Spleen (tissue), 11 donors: ENCODE measurements at regions not wholly inside any gene's neighbourhood (a gene's known extent, or its start where the extent isn't known, plus 50 kb on each side); places are given as distances from the start of the nearest gene placed in this dataset.

Experiments
- DNase-seq: peaks from one replicate; pipeline ENCODE4 v3.0.0-alpha.2; 2020
- H3K27ac ChIP-seq, 8 donors: fragments of 200-600 bp; sonication (generic) in 7 of 8; 1 replicate in 4 of 8; 2 replicates in 4 of 8; pipeline versions ENCODE4 v1.5.0 to v1.8.0; 2016 to 2021; ENCODE audit warnings: inconsistent platforms in 4 of 8, mild to moderate bottlenecking in 4 of 8, moderate library complexity in 1 of 8
- H3K27me3 ChIP-seq, 7 donors: fragments of 200-600 bp; sonication (generic) in 6 of 7; replicated peaks in 1 of 7; 1 replicate in 4 of 7; 2 replicates in 3 of 7; pipeline versions ENCODE4 v1.5.0 to v1.8.0; 2016 to 2021; ENCODE audit warnings: inconsistent platforms in 3 of 7, mild to moderate bottlenecking in 1 of 7
- H3K36me3 ChIP-seq, 6 donors: fragments of 200-600 bp; sonication (generic) in 5 of 6; 1 replicate in 4 of 6; 2 replicates in 2 of 6; pipeline versions ENCODE4 v1.5.0 to v1.8.0; 2016 to 2021; ENCODE audit warnings: inconsistent platforms in 2 of 6
- H3K4me1 ChIP-seq, 6 donors: fragments of 200-600 bp; sonication (generic) in 5 of 6; 1 replicate in 3 of 6; 2 replicates in 3 of 6; pipeline versions ENCODE4 v1.5.0 to v1.8.0; 2016 to 2021; ENCODE audit warnings: inconsistent platforms in 3 of 6
- H3K4me3 ChIP-seq, 8 donors: fragments of 200-600 bp; sonication (generic) in 7 of 8; 1 replicate in 4 of 8; 2 replicates in 4 of 8; pipeline versions ENCODE4 v1.5.0 to v1.8.0; 2016 to 2021; ENCODE audit warnings: inconsistent platforms in 4 of 8, mild to moderate bottlenecking in 4 of 8, moderate library complexity in 2 of 8
- H3K9me3 ChIP-seq, 8 donors: fragments of 200-600 bp; sonication (generic) in 7 of 8; 1 replicate in 4 of 8; 2 replicates in 4 of 8; pipeline versions ENCODE4 v1.5.0 to v1.8.0; 2016 to 2021; ENCODE audit warnings: inconsistent platforms in 4 of 8
- CTCF ChIP-seq, 11 experiments: fragments of 200-600 bp in 7 of 11; fragments of 450-650 bp in 4 of 11; sonication (generic) in 4 of 11; IDR thresholded peaks in 8 of 11; conservative IDR thresholded peaks in 3 of 11; 1 replicate in 7 of 11; 2 replicates in 4 of 11; pipeline versions ENCODE4 v1.4.0 to v1.8.0; 2016 to 2021; ENCODE audit warnings: antibody characterized with exemption in 11 of 11, inconsistent platforms in 4 of 11, mild to moderate bottlenecking in 1 of 11
- POLR2A ChIP-seq, 3 donors: fragments of 450-650 bp; IDR thresholded peaks; one replicate each; pipeline ENCODE4 v1.5.1; 2017; ENCODE audit warnings: antibody characterized with exemption in 3 of 3, mild to moderate bottlenecking in 1 of 3
- POLR2AphosphoS5 ChIP-seq, 3 donors: sonication (generic); formaldehyde crosslinking; IDR thresholded peaks; one replicate each; pipeline ENCODE4 v1.5.1; 2017; ENCODE audit warnings: antibody characterized with exemption in 3 of 3
- WGBS, 5 donors: extraction: QIAGEN DNeasy Blood & Tissue Kit in 3 of 5; methylation state at CpG; one replicate each; pipeline versions ENCODE4 v1.1.5 to v1.1.7; 2013 to 2018; 5-methylcytosine and 5-hydroxymethylcytosine counted together
- intact Hi-C: fragments of 100-400 bp; cut with DNase I; formaldehyde crosslinking; loops from one replicate; pipeline ENCODE4 v1.15.0; 2023; ENCODE audit warnings: low total_unique reads
- donor health status: healthy with polysubstance abuse.
- donor health status: DM: no; HTN: no; CAD: no; lungs with moderate emphysema.
- donor health status: DM: no; HTN: no; CAD: no.
- donor health status: Bipolar disorder and iron deficiency.
- donor health status: healthy.
- donor health status: DM: no; HTN: no; CAD: no.
- donor health status: DM: yes; HTN: yes; CAD: no.

- intact Hi-C loops, result no loop called here
- Histone ChIP-seq H3K9me3 (peaks cover 0 to 7% (median 0%) of the 10 kb centered on the region in 8 donors), H3K4me3 (no peak overlapping the region), H3K36me3 (no peaks in the 10 kb centered on the region), H3K27ac (peak overlapping the region in 3 of 8 donors; percentile 27 to 36 (median 33)), H3K27me3 (no peaks in the 10 kb centered on the region), H3K4me1 (no peaks in the 10 kb centered on the region)
- DNase-seq, result no peak
- WGBS, 5 donors, result 86 to 100% (median 88%) methylated on average over 1 of the region's 1 CpG
- TF ChIP-seq CTCF (IDR thresholded peaks at IDR 0.05 in 8 of 11, conservative IDR thresholded peaks at IDR 0.05 in 3 of 11), result no peak
- no peak for TF ChIP-seq POLR2A (IDR thresholded peaks at IDR 0.05)
- TF ChIP-seq POLR2AphosphoS5 (IDR thresholded peaks at IDR 0.05), result no peak
These were observed 68.1 kb upstream of the OTOGL start for GRCh38 chr12:80031229-80031628.

- Histone ChIP-seq H3K27me3 (no peaks in the 10 kb centered on the region), H3K4me1 (no peaks in the 10 kb centered on the region), H3K9me3 (peaks cover 0 to 16% (median 6%) of the 10 kb centered on the region in 8 donors), H3K4me3 (no peak overlapping the region), H3K36me3 (no peaks in the 10 kb centered on the region), H3K27ac (no peak overlapping the region)
- TF ChIP-seq POLR2AphosphoS5 (IDR thresholded peaks at IDR 0.05), result no peak
- no peak for TF ChIP-seq CTCF (IDR thresholded peaks at IDR 0.05 in 8 of 11, conservative IDR thresholded peaks at IDR 0.05 in 3 of 11)
- TF ChIP-seq POLR2A (IDR thresholded peaks at IDR 0.05), result no peak
- intact Hi-C loops, result no loop called here
- DNase-seq, result no peak
These were observed 73.7 kb upstream of the OTOGL start for GRCh38 chr12:80025638-80026037.

GRCh38 chr12:80019691-80020090, 79.6 kb upstream of the OTOGL start:
- intact Hi-C loops, result no loop called here
- no peak overlapping the region for H3K4me3 ChIP-seq
- H3K36me3 ChIP-seq, result no peaks in the 10 kb centered on the region
- TF ChIP-seq POLR2AphosphoS5 (IDR thresholded peaks at IDR 0.05) (no peak), CTCF (IDR thresholded peaks at IDR 0.05 in 8 of 11, conservative IDR thresholded peaks at IDR 0.05 in 3 of 11) (no peak), POLR2A (IDR thresholded peaks at IDR 0.05) (no peak)
- 75 to 94% (median 87%) methylated on average over 5 of the region's 5 CpGs for WGBS, 5 donors
- DNase-seq, result no peak
- H3K9me3 ChIP-seq, result no peaks in the 10 kb centered on the region
- no peak overlapping the region for H3K27ac ChIP-seq
- no peaks in the 10 kb centered on the region for H3K27me3 ChIP-seq
- H3K4me1 ChIP-seq, result no peaks in the 10 kb centered on the region

- H3K36me3 ChIP-seq, result no peaks in the 10 kb centered on the region
- H3K4me3 ChIP-seq, result no peak overlapping the region
- intact Hi-C loops, result no loop called here
- H3K4me1 ChIP-seq, result no peaks in the 10 kb centered on the region
- no peak for TF ChIP-seq POLR2A (IDR thresholded peaks at IDR 0.05)
- no peak for TF ChIP-seq CTCF (IDR thresholded peaks at IDR 0.05 in 8 of 11, conservative IDR thresholded peaks at IDR 0.05 in 3 of 11)
- no peaks in the 10 kb centered on the region for H3K27me3 ChIP-seq
- WGBS, 5 donors, result 80 to 93% (median 85%) methylated on average over 4 of the region's 4 CpGs
- H3K9me3 ChIP-seq, result peaks cover 0 to 7% (median 3%) of the 10 kb centered on the region in 8 donors
- H3K27ac ChIP-seq, result no peak overlapping the region
- no peak for DNase-seq
These were observed 81.2 kb upstream of the OTOGL start for GRCh38 chr12:80018119-80018518.
